GM12872 (cell line): ENCODE measurements at regions not wholly inside any gene's neighbourhood (a gene's known extent, or its start where the extent isn't known, plus 50 kb on each side); places are given as distances from the start of the nearest gene placed in this dataset.

ENCODE experiments used
- TF ChIP-seq, protein P1 (sequence below): IDR thresholded peaks from 3 replicates; pipeline ENCODE4 v1.5.1; 2011; ENCODE audit warnings: low read depth, mild to moderate bottlenecking, low read length, moderate library complexity; ENCODE audit not compliant: insufficient read depth

GRCh38 chr3:161890147-161890625 lies 393.6 kb downstream of the OTOL1 start:
- TF ChIP-seq, protein P1, sequence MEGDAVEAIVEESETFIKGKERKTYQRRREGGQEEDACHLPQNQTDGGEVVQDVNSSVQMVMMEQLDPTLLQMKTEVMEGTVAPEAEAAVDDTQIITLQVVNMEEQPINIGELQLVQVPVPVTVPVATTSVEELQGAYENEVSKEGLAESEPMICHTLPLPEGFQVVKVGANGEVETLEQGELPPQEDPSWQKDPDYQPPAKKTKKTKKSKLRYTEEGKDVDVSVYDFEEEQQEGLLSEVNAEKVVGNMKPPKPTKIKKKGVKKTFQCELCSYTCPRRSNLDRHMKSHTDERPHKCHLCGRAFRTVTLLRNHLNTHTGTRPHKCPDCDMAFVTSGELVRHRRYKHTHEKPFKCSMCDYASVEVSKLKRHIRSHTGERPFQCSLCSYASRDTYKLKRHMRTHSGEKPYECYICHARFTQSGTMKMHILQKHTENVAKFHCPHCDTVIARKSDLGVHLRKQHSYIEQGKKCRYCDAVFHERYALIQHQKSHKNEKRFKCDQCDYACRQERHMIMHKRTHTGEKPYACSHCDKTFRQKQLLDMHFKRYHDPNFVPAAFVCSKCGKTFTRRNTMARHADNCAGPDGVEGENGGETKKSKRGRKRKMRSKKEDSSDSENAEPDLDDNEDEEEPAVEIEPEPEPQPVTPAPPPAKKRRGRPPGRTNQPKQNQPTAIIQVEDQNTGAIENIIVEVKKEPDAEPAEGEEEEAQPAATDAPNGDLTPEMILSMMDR = no peak

DNA sequence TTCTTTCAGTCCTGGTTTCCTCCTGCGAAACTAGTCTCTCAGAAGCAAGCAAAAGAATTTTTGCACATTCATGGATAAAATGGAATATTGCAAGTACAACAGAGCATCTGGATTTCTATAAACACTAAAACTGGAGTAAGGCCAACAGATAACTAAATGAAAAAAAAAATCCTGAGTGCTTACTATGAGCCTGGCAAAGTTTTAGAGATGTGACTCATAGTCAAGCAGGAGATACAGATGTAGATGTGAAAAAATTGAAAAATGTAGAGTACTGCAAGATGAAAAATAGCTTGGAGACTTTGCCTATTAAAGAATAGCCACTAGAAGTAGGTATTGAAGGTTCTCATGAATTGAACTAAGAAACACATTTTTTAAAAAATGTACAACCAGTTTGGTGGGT lies 397.4 kb downstream of the OTOL1 start:
- TF ChIP-seq, protein P1 = no peak

DNA sequence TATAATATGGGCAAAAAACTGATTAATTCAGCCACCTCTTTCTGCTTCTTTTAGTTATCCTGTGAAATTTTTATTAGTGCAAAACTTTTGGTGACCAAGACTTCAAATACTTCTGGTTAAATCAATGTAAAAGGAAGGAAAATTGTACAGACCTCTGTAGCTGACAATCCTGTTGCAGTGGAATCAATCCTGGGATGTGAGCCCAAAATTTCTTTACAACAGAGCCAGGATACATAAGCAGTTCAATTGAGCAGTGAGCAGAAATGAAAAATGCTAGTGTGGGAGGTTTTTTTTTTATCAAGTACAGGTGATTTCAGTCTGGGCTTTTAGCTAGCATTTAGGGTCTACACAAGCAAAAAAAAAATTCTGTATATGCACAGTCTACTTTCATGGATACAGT lies 398.0 kb downstream of the OTOL1 start:
- TF ChIP-seq, protein P1 = no peak

GRCh38 chr3:161905520-161906132 lies 409.0 kb downstream of the OTOL1 start:
- TF ChIP-seq, protein P1 = no peak

DNA sequence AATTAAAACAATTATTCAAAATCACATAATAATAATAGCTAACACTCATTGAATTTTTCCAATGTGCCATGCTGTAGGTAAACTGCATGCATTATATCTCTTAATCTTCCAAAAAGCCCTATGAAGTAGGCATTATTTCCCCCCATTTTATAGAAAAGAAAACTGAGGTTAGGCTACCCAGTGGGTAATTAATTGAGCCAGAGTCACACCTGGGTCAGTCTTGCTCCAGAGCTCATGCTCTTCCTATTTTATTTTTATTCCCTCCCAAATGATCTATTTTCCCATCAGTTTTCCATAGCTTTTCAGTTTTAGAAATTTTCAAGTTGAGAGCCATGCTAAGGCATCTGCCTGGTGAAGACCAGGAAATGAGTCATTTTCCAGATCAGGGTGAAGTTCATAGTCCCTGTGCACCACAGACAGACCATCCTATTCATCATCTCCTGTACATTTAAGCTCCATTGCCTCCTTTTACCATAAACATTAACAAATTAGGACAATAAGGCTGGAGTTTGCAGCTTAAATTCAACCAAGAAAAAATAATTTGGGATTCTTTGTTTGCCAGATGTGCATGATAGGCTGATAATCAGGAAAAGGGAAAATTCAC lies 417.3 kb downstream of the OTOL1 start:
- TF ChIP-seq, protein P1 = no peak

DNA sequence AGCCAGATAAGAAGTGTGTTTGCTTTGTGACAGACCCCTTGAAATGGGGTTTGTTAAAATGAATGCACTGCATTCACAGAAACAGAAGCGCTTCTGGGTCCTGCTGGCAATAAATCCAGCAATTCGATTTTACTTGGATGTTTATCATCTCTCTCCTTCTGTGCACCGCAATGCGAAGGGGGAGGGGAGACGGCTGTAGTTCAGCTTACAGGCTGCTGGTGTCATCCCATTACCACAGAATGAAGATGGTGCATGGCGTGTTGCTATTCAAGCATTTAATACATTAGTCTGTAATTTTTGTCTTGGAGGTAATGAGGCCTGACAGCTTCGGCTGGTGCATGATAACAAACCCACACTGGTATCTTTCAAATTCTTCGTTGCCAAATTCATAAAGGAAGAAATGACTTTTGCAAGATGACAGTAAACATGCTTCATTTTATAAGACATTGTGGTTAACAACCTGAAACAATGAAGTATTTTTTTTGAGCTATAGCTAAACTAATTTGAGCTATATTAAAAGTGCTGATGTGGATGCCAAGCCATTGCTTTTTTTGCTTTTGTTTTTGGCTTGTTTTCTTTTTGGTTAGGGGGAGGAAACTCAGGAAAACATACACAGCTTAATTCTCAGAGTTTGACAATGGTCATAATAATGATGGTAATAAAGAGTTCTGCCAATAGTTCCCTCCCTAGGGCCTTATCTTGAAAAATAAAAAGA lies 418.3 kb downstream of the OTOL1 start:
- TF ChIP-seq, protein P1 = no peak

DNA sequence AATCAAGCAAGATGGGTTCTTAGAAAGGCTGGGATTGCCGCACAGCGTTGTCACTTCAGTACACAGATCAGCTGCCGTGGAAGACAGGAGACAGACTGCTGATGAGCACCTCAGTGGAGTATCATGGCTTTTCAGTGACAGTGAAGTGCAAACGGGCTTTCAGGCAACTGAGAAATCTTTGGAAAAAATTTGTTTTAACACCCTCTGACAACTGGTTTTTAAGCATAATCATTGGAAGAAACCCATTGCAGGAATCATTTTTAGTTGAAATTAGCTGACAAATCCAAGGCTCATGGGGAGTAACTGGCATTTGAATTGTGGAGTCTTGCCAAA lies 418.8 kb downstream of the OTOL1 start:
- TF ChIP-seq, protein P1 = no peak
